Astrocyte of the cerebellum (primary cell): ENCODE measurements at regions not wholly inside any gene's neighbourhood (a gene's known extent, or its start where the extent isn't known, plus 50 kb on each side); places are given as distances from the start of the nearest gene placed in this dataset.

Experiments used
- DNase-seq: peaks from one replicate; pipeline ENCODE4 v3.0.0-alpha.2; 2011; ENCODE audit warnings: low read depth
- H3K4me3 ChIP-seq: 2 replicates; pipeline ENCODE4 v1.5.1; 2011; ENCODE audit warnings: mild to moderate bottlenecking, low read depth, low read length, moderate library complexity
- CTCF ChIP-seq: IDR thresholded peaks from 2 replicates; pipeline ENCODE4 v1.5.1; 2012; ENCODE audit warnings: low read length, low read depth, moderate library complexity, mild to moderate bottlenecking; ENCODE audit errors: missing control alignments
- in situ Hi-C: cut with HindIII; loops from 2 replicates; pipeline ENCODE4 v1.10.0; 2017; ENCODE audit warnings: low sequenced_read_pairs

- in situ Hi-C loops, result no loop called here
- TF ChIP-seq CTCF, result no peak
- no peak overlapping the region for H3K4me3 ChIP-seq
- peak; percentile 27 for DNase-seq
These were observed 212.3 kb upstream of the TMEM161B start for GRCh38 chr5:88480801-88481499.

DNA sequence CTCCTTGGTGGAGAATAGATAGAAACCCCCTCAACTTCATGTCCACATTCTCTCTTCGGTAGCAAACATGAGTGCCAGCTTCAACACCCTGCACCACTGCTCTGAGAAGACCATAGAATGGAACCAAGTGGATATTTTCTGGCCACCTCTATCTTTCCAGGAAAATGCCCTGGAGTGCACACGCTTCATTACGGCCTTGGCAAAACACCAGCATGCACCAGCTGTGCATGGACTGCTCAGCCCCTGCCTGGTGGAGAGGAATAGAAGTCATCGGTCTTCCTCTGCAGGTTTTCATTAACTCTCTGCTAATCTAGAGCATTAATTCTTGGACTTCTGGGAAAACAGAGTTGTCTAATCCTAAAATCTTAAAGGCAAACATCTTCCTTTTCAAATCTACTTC, 211.6 kb upstream of the TMEM161B start:
- H3K4me3 ChIP-seq, result no peak overlapping the region
- TF ChIP-seq CTCF, result no peak
- no peak for DNase-seq
- in situ Hi-C loops, result no loop called here

DNA sequence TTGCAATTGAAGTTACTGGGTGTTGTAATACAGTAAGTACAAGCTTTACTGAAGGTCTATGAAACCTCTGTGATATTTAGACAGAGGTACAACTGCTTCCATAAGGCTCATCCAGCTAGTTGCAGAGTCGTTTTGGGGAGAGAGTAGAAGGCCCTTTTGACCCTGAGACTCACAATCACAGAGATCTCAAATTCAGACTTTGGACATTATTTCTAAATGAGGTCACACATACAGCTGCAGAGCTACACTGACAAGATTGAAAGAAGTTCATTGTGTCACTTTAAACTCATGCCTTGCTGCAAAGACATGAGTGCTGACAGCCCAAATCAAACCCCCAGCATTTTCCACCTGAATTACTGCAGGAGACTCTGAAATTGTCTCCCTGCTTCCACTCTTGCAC, 205.9 kb upstream of the TMEM161B start:
- in situ Hi-C loops, result no loop called here
- no peak for DNase-seq
- no peak for TF ChIP-seq CTCF

DNA sequence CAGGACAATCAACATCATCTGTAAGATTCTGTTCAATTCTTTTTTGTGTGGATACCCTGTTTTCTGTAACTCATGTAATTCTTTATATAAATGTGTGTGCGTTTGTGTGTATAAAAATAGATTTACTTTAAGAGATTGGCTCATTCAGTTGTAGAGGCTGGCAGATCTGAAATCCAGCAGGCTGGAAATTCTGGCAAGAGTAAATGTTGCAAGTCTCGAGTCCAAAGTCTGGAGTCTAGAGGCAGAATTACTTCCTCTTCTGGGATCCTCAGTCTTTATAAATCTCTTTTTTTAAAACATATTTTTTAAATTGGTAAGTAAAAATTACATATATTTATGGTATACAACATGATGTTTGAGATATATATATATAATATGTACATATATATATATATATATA, 202.1 kb upstream of the TMEM161B start:
- no peak overlapping the region for H3K4me3 ChIP-seq
- TF ChIP-seq CTCF, result no peak
- in situ Hi-C loops, result no loop called here
- no peak for DNase-seq

More for the DNA sequence above, 205.9 kb upstream of the TMEM161B start:
- no peak overlapping the region for H3K4me3 ChIP-seq

- in situ Hi-C loops, result no loop called here
- DNase-seq, result no peak
- no peak overlapping the region for H3K4me3 ChIP-seq
- TF ChIP-seq CTCF, result no peak
These were observed 191.3 kb upstream of the TMEM161B start for GRCh38 chr5:88459971-88460370.

DNA sequence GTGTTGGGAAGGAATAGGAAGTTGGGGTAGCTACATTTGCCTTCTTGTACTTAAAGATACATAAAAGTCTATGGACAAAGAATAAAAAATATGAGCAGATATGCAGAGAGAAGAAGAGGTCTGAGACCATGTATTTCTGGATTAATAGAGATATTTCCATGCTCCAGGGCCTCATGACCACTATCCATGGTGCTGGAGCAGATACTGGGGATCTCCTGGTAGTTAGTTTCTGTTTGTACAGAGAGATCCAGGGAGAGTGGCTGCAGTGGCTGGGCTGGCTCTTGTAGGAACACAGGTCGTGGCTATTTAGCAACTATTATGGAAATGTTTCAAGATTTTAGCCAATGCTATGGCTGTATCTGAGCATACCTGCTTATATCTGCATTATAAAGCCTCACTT, 184.2 kb upstream of the TMEM161B start:
- peak; percentile 38 for DNase-seq
- H3K4me3 ChIP-seq, result no peak overlapping the region
- TF ChIP-seq CTCF, result no peak
- in situ Hi-C loops, result no loop called here
